Fibroblast of skin of back (primary cell): ENCODE measurements at regions not wholly inside any gene's neighbourhood (a gene's known extent, or its start where the extent isn't known, plus 50 kb on each side); places are given as distances from the start of the nearest gene placed in this dataset.
"Not testable (repeated sequence)": the region's sequence is repeated elsewhere in the genome, so short reads cannot be mapped to it uniquely, and the experiment has no call there.

Source experiments
- DNase-seq: peaks from one replicate; pipeline ENCODE4 v3.0.0-alpha.2; 2013

GRCh38 chr11:80297858-80298632 lies 857.2 kb upstream of the TENM4 start:
- peak; percentile 97 for DNase-seq

- DNase-seq: no peak
Measured at GRCh38 chr11:80293293-80293692, 852.5 kb upstream of the TENM4 start.

DNA sequence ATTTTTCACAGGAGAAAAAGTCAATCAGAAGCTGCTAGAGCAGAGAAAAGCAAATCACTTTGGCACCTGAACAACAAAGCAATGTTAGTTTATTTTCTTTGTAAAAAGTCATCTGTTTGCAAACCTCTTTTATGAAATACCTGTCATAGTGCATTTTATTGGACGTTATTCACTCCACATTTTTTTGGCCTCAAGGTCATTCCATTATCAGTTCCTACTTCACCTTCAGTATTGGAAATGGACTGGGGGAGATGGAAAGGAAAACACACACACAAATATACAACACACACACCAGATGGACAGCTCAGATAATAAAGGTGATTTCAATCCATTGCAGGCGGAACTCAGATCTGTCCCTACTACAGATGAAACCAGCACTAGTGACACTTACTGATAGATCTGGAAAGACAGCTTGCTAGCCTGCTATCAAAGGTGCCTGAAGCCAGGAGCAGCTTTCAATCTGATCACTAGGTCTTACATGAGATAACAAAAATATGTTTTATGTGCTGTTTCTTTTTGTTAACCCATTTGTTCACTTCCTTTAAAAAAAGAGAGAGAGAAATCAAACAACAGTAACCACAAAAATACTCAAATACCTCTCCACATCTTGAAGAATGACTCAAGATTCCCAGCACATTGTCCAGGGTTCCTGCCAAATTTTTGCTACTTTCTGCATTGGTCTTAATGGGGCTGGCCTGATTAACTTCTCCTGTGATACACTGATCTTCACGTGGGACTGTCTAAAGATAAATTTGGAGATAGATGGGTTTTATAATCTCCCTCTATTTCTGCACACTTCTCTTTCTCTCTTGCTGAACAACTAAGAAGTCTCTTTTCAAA lies 844.3 kb upstream of the TENM4 start:
- DNase-seq: peak; percentile 65

DNA sequence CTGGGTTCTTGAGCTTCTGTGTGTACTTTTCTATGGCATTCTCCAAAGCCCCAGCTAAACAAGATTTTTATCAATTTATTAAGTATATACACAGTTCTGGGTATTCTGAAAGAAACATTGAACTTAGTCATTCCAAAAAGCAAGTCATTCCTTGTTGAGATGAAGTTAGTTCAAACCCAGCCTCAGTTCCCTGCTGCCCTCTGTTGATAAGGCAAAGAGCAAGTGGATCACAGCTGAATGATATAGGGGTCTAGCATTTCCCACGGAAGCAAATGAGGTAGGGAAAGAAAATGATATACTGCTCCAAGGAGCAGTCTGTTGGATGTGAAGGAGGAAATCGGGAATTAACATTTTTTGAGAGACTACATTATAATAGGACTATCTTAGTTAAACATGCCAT lies 841.8 kb upstream of the TENM4 start:
- no peak for DNase-seq

GRCh38 chr11:80281194-80281593 lies 840.4 kb upstream of the TENM4 start:
- DNase-seq: no peak

DNA sequence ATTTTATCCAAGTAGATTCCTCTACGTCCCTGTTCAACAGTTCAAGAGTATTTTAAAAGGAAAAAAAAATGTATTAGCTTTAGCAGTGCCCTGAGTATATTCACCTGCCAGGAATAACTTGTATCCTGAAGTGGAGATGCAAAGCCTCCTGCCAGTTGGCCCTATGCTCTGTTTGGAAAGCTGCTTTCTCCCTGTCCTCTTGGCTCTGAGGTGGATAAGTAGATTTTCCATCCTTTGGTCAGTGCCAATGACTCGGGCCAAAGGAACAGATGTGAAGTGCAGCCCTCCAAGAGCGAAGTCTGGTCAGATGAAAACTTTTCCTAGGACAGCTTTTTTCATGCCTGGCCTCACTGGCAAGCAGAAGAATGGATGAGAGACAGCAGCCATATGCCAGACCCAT lies 839.9 kb upstream of the TENM4 start:
- no peak for DNase-seq

GRCh38 chr11:80261776-80262175 lies 820.9 kb upstream of the TENM4 start:
- no peak for DNase-seq

- DNase-seq: not testable (repeated sequence)
Measured at GRCh38 chr11:80257319-80258015, 816.6 kb upstream of the TENM4 start.

DNA sequence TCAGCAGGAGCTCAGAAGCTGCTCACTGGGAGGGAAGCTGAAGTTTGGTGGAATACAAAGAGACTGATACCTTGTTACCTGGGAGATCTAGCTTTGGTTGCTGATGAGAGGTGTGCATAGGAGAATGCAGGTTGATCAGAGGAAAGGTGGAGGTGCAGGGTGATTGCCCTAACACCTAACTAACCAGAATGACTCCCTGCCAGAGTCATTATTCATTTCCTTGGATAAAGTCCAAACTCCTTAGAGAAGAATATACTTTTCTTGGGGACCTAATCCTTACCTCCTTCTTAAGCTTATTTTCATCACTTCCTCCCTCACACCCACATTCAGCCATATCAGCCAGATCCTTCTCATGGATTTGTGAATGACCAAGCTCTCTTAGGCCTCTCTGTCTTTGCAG lies 814.2 kb upstream of the TENM4 start:
- no peak for DNase-seq

DNA sequence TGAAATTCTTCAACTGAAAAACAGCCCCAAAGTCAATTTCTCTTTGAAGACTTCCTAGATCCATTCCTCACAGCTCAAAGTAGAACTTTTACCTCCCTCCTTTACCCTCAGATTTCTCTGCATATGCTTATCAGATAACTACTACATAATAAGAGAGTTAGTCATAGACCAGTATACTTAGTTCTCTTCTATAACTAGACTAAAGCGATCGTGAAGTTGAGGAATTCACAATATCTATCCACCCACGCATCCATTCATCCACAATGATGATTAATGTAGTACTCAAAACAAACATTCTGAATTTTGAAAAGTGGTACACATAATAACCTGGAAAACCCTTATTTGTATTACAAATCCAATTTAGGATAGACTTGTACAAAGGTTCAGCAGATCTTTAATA lies 800.9 kb upstream of the TENM4 start:
- DNase-seq: peak; percentile 1

DNA sequence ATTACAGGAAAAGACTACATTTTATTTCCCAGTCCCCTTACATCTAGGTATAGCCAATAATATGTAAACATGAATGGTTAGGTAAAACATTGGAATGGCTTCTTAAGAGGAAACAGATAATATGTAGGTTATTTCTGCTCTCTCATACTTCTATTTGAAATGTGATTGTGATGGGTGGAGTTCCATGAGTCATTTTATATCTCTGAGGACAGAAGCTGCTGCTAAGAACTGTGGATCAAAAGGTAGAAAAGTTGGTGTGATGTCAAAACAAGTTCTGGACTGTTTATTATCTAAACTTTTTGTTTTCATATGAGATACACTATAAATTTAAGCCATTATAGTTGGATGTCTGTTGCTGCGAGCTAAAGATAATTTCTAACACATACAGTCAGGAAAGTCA lies 799.4 kb upstream of the TENM4 start:
- DNase-seq: no peak

DNA sequence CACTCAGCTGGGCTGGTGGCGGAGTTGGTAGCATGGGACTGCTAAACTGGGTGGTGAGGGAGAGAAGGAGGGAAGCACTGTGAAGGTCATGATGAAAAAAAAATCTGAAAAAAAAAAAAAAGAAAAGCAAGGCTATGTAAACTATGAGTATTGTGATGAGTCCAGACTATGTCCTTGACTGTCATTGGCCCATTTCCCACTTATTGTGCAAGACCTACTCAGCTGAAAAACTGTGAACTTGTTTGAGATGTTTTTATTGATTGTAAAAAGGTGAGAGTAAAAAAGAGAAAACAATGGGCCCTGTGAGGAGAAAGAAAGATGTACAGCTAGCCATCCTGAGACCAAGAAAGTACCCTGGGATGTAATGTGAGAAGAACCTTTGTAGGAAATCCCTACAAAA lies 798.4 kb upstream of the TENM4 start:
- no peak for DNase-seq

DNA sequence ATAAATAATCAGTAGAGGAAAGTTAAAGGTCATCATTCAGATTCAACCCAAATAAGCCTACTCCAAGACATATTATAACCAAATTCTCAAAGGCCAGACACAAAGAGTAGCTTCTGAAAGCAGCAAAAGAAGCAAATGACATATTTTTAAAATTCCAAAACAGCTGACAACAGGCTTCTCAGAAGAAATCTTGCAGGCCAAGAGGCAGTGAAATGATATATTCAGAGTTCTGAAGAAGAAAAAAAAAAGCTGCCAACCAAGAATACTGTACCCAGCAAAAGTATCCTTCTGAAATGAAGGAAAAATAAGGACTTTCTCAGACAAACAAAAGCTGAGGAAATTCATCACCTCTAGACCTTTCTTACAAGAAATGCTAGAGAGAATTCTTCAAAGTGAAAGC lies 787.1 kb upstream of the TENM4 start:
- DNase-seq: no peak

DNA sequence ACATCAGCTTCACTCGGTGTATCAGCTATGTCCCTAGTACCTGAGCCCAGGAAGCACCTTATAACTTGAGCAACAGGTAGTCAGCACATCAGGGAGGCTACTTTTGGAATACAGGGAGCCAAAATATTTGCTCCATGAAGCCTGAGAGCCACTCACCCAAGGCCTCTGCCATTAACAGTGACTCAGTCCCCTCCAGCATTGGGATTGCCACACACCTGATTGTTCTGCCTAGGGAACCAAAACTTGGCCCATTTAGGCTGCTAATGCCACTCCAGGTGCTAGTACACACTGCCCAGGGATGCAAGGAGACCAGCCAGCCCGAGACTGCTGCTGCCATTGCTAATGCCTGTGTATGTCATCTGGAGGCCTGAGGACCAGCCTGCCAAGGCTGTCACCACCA lies 773.6 kb upstream of the TENM4 start:
- DNase-seq: no peak

- DNase-seq: no peak
Measured at GRCh38 chr11:80211673-80212072, 770.8 kb upstream of the TENM4 start.

DNA sequence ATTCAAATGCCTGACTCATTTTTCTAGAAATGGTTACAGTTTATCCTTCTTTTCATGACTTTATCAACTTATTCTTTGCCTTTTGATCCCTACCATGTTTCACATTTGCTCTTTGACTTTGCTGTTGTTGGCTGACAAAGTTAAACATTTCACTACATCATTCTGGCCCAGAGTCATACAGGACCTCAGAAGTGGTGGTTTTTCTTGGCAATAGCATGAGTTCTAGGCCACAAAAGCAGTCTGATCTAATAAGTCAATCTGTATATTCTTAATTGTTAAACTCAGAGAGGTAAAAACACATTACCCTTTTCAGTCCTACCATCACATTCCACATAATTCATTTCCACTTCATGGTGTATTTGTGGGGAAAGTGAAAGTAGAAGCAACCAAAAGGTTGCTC lies 763.2 kb upstream of the TENM4 start:
- no peak for DNase-seq

DNA sequence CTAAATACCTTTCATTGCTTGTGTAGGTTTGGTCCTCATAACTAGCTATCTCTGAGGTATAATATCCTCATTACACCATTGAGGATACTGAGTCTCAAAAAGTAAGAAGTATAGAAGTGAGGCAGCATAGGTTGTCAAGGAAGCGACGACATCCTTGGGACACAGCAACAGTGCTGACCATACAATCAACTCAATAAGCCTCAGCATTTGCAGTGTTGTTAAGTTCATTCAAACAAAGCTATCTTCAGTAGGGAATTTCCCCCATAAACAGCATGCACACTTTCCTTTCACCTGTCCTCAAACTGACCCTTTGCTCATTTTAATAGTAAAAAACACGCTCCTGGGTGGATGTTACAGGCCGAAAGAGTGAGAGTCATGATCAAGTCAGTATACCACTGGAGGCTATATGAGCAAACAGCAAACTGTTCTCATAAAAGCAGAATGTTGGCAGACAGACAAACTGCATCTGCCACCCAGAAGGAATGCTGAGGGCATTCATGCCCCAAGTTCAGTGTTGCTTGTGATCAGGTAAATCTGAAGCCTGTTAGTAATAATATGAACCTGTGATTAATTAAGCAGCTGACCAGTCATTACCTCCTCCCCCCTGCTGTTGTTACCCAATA lies 756.2 kb upstream of the TENM4 start:
- no peak for DNase-seq

DNA sequence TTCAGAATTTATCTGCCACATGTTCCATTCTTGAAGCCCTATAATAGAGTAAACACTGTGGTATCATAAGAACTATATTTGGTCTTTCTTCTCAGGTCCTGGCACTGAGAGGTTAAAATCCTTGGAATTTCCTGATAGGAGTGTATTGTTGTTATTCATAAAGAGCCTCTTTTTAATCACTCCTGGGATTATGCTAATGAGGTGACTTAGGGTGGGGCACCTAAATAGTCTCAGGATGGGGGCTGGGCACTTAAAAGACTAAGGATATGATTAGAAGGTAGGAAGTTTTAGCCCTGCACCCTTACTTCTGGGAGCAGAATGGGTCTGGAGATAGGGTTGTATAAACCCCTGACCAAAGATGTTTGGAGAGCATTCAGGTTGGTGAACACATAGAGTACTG lies 755.2 kb upstream of the TENM4 start:
- no peak for DNase-seq

GRCh38 chr11:80194625-80195024 lies 753.8 kb upstream of the TENM4 start:
- DNase-seq: no peak

- DNase-seq: no peak
Measured at GRCh38 chr11:80194016-80194415, 753.2 kb upstream of the TENM4 start.

DNA sequence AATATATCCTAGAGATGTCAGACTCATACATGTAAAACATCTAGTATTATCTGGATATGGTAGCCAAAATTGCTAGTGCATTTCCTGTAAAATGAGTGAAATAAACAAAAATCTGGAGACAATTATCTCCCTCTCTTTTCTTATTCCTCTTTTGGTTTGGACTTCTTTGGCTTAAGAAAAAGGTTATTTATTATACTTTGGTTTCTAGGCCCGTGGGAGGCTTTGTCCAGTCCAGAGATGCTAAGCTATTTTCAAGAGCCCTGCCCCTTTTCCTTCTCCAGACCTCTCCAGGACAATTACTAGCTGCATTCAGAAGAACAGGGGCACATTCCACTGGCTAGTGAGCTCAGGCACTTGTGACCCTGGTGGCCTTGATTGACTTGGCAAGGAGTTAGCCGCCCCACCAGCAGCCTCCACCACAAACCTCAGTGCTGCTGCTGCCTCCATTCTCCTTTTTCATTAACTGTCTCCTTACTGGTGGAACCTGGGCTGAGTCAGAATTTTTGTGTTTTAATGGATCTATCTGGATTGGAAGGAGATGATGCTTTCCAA lies 747.3 kb upstream of the TENM4 start:
- DNase-seq: no peak

- no peak for DNase-seq
Measured at GRCh38 chr11:80186692-80187091, 745.9 kb upstream of the TENM4 start.

DNA sequence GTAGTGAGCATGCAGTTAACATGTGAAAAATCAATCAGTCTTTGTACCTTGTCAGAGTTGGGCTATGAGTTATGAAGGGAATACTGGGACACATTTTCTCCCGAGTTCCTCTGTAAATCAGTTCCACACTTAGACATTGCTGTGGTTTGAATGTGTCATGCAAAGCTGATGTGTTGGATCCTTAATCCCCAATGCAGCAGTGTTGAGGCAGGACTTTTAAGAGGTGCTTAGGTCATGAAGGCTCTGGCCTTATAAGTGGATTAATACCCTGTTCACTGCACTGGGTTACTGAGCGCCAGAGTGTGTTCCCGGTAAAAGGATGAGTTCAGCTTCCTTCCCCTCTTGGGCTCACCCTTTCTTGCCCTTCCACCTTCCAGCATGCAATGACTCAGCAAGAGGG lies 742.1 kb upstream of the TENM4 start:
- no peak for DNase-seq
